GM13976 (cell line): ENCODE measurements at regions not wholly inside any gene's neighbourhood (a gene's known extent, or its start where the extent isn't known, plus 50 kb on each side); places are given as distances from the start of the nearest gene placed in this dataset.

Experiments used
- DNase-seq: peaks from one replicate; pipeline ENCODE4 v3.0.0; 2012; ENCODE audit warnings: low spot score
- CTCF ChIP-seq: IDR thresholded peaks from 2 replicates; pipeline ENCODE4 v1.5.1; 2012; ENCODE audit warnings: borderline replicate concordance, mild to moderate bottlenecking; ENCODE audit not compliant: insufficient read depth; ENCODE audit errors: extremely low read depth, missing control alignments, control extremely low read depth
- in situ Hi-C: fragments of 300-500 bp; cut with MboI; formaldehyde crosslinking; loops from one replicate; pipeline ENCODE4 v1.12.0; 2022; ENCODE audit warnings: low sequenced_read_pairs, mixed read lengths, inconsistent platforms; ENCODE audit not compliant: unreplicated experiment

- in situ Hi-C loops: no loop called here
- DNase-seq: no peak
- no peak for TF ChIP-seq CTCF
These were observed 528.6 kb downstream of the TAFA4 start for GRCh38 chr3:68403741-68404140.

DNA sequence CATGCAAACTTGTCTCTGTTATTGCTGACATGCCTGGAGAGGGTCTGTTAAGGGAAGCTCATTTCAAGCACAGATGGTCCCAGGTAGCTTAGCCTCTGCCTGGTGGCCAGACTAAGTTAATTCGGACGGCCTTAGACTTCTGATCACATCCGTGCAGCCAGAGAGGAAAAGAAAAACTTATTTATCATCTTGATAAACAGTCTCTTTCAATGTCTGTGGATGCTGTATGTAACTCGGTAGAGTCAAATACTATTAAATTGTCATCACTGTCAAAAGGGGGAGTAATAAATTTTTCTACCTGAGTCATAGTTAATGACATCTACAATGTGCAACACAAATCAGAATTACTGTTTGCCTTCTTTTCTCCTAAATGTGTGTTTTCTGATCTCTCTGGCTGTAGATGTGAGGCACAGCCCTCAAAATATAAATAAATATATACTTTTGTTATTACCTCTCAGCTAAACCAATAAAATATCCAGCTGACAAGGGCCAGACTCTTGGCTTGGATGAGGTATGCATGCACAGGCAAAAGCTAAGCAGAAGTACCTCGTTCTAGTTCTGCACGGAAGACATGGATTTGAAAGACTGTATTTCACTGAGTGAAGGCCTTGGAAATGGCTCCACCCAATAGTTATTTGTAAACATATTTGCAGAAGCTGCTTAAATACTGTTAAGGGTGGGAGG is 530.0 kb downstream of the TAFA4 start:
- DNase-seq: no peak
- in situ Hi-C loops: no loop called here
- no peak for TF ChIP-seq CTCF

DNA sequence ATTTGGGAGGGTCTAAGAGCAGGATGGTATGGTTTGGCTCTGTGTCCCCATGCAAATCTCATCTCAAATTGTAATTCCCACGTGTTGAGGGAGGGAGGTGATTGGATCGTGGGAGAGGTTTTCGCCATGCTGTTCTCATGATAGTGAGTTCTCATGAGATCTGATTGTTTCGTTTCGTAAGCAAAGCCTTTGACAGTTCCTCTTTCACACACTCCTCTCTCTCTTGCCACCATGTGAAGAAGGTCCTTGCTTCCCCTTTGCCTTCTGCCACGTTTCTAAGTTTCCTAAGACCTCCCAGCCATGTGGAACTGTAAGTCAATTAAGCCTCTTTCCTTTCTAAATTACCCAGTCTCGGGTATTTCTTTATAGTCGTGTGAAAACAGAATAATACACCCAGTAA is 553.7 kb downstream of the TAFA4 start:
- in situ Hi-C loops: no loop called here
- no peak for DNase-seq
- TF ChIP-seq CTCF: no peak

GRCh38 chr3:68373727-68374126 is 558.6 kb downstream of the TAFA4 start:
- in situ Hi-C loops: no loop called here
- TF ChIP-seq CTCF: no peak
- no peak for DNase-seq

DNA sequence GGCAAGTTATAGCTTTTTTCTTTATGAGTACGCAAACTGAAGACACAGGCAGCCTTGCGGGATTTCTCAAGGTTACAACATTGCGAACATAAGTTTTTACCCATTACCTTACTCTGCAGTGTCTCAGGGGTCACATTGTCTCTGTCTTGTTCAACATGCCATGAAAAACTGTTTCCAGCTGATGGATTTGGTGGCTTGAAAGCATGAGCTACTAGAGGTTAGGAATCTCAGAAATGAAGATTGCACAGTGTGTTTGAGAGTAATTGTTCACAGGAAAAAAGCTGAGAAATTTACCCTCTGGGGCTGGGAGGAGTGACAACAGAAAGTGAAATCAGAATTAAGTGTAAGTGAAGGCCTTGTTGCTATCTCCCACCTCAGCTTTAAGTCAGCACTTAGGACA is 568.6 kb downstream of the TAFA4 start:
- in situ Hi-C loops: no loop called here
- DNase-seq: no peak

GRCh38 chr3:68360492-68360891 is 571.9 kb downstream of the TAFA4 start:
- no peak for DNase-seq
- no peak for TF ChIP-seq CTCF
- in situ Hi-C loops: no loop called here

More for the DNA sequence above, 568.6 kb downstream of the TAFA4 start:
- no peak for TF ChIP-seq CTCF

- in situ Hi-C loops: no loop called here
- DNase-seq: no peak
- no peak for TF ChIP-seq CTCF
These were observed 586.6 kb downstream of the TAFA4 start for GRCh38 chr3:68345781-68346180.
